AG09309 (cell line): ENCODE measurements at regions not wholly inside any gene's neighbourhood (a gene's known extent, or its start where the extent isn't known, plus 50 kb on each side); places are given as distances from the start of the nearest gene placed in this dataset.
"Not testable (repeated sequence)": the region's sequence is repeated elsewhere in the genome, so short reads cannot be mapped to it uniquely, and the experiment has no call there.

Experiments used
- DNase-seq: peaks from one replicate; pipeline ENCODE4 v3.0.0-alpha.2; 2010; ENCODE audit warnings: low read depth
- H3K4me3 ChIP-seq: 2 replicates; pipeline ENCODE4 v1.5.1; 2011; ENCODE audit warnings: mild to moderate bottlenecking, low read depth, low read length, moderate library complexity; ENCODE audit not compliant: control insufficient read depth
- TF ChIP-seq, protein P1 (sequence below): IDR thresholded peaks from 2 replicates; pipeline ENCODE4 v1.5.1; 2011; ENCODE audit warnings: mild to moderate bottlenecking, low read depth, low read length, inconsistent platforms; ENCODE audit not compliant: insufficient read depth, control insufficient read depth; ENCODE audit errors: missing control alignments

DNA sequence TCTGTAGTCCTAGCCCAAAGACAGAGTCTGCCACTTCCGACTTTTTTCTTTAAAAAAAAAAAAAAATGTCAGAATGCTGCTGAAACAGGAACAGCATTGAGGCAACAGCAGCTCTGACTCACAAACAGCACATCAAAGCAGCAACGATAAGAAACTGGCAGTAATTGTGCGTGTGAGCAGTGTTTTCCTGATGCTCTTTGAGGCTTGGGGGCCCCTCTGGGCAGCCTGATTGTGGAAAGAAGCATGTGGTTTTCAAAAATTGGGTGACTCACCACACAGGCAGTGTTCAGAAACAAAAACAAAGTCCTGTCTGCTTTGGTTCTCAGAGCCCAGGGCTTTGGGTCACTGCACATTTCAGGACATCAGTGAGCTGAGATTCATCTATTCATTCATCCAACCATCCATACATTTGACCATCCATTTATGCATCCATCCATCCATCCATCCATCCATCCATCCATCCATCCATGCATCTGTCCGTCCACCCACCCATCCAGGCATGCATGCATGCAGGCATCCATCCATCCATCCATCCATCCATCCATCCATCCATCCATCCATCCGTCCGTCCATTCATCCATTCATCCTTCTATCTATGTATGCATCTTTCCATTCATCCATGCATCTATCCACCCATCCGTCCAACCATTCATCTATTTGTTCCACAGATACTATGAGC is 308.4 kb downstream of the RPLP1 start:
- no peak overlapping the region for H3K4me3 ChIP-seq
- peak; percentile 95 for DNase-seq
- TF ChIP-seq, protein P1, sequence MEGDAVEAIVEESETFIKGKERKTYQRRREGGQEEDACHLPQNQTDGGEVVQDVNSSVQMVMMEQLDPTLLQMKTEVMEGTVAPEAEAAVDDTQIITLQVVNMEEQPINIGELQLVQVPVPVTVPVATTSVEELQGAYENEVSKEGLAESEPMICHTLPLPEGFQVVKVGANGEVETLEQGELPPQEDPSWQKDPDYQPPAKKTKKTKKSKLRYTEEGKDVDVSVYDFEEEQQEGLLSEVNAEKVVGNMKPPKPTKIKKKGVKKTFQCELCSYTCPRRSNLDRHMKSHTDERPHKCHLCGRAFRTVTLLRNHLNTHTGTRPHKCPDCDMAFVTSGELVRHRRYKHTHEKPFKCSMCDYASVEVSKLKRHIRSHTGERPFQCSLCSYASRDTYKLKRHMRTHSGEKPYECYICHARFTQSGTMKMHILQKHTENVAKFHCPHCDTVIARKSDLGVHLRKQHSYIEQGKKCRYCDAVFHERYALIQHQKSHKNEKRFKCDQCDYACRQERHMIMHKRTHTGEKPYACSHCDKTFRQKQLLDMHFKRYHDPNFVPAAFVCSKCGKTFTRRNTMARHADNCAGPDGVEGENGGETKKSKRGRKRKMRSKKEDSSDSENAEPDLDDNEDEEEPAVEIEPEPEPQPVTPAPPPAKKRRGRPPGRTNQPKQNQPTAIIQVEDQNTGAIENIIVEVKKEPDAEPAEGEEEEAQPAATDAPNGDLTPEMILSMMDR, result no peak

DNA sequence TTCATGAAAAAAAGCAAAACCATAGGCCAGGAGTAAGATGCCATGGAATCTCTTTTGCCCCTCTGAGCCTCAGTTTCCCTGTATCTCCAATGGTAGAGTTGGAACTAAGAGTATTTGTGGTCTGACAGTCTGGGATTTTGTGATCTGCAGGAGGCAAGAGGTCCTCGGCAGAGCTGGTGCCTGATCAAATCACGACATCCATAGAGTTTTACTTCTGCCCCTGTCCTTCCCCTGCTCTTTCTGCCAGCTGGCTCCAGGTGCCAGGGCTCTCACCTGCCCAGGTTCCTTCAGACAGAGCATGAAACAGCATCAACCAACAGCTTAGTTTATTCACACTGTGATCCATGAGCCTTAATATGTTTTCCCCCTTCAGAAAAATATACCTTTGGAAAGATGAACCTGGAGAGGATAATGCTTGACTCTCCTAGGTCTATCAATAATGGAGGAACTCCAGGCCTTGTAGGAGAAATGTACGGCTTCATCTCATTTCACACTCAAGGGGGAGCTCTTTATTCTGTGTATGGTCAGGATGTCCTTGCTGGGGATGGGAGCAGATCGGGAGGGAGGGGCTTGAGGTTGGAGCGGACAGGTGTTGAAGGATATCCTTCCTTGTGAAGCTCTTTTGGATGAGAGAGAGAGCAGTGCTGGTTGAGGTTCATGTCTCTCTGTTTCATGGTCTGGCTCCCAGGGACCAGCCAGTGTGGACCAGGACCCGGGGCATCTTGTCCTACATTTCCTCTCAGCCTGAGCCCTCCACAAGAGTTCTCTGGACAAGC is 309.9 kb downstream of the RPLP1 start:
- TF ChIP-seq, protein P1, result peak; percentile 8
- no peak overlapping the region for H3K4me3 ChIP-seq
- no peak for DNase-seq

DNA sequence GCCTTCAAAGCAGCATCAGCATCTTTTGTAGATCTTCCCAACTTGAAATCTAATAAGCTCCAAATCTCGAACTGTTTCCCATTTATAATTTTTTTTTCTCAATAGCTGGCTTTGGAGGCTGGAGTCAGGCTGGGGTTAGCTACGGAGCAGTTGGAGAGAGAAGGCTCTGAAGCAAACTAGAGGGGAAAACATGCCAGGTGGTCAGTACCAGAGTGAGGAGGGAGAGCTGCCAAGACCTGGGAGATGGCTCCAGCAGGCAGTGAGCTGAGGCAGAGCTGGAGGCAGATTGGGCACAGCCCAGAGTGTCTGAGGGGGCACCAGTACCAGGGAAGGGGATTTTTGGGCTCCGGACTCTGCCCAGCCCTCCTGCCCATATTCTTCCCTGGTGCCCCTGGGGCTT is 311.2 kb downstream of the RPLP1 start:
- DNase-seq, result no peak
- TF ChIP-seq, protein P1, result no peak
- H3K4me3 ChIP-seq, result no peak overlapping the region

DNA sequence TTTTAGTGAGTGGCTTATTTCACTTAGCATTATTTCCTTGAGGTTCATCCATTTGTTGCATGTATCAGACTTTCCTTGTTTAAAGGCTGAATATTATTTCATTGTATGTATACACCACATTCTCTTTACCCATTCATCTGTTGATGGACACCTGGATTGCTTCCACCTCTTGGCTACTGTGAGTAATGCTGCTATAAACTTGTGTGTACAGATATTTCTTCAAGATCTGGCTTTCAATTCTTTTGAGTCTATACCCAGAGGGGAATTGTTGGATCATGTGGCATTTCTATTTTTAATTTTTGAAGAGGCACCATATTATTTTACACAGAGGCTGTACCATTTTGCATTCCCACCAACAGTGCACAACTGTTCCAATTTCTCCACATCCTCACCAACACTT is 313.5 kb downstream of the RPLP1 start:
- H3K4me3 ChIP-seq, result no peak overlapping the region
- TF ChIP-seq, protein P1, result no peak
- no peak for DNase-seq

DNA sequence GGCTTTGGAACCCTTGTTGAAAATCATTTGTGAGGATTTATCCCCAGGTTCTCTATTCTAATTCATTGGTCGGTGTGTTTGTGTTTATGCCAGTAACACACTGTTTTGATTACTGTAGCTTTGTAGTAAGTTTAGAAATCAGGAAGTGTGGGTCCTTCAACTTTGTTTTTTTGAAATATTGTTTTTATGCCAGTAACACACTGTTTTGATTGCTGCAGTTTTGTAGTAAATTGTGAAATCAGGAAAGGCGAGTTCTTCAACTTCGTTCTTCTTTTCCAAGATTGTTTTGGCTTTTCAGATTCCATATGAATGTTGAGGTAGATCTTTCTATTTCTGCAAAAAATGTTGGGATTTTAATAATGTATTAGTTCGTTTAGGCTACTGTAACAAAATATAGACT is 314.6 kb downstream of the RPLP1 start:
- no peak for DNase-seq
- TF ChIP-seq, protein P1, result no peak
- H3K4me3 ChIP-seq, result no peak overlapping the region

DNA sequence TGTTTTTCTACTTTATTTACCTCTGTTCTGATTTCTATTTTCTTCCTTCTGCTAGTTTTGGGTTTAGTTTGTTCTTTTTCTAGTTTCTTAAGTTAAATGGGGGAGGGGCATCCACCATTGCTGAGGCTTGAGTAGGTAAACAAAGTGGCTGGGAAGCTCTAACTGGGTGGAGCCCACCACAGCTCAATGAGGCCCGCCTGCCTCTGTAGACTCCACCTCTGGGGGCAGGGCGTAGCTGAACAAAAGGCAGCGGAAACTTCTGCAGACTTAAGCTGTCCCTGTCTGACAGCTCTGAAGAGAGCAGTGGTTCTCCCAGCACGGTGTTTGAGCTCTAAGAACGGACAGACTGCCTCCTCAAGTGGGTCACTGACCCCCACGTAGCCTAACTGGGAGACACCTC is 316.7 kb downstream of the RPLP1 start:
- H3K4me3 ChIP-seq, DNase-seq: not testable (repeated sequence)

DNA sequence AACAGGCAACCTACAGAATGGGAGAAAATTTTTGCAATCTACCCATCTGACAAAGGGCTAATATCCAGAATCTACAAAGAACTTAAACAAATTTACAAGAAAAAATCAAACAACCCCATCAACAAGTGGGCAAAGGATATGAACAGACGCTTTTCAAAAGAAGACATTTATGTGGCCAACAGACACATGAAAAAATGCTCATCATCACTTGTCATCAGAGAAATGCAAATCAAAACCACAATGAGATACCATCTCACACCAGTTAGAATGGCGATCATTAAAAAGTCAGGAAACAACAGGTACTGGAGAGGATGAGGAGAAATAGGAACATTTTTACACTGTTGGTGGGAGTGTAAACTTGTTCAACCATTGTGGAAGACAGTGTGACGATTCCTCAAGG is 321.6 kb downstream of the RPLP1 start:
- not testable (repeated sequence) for DNase-seq, H3K4me3 ChIP-seq

DNA sequence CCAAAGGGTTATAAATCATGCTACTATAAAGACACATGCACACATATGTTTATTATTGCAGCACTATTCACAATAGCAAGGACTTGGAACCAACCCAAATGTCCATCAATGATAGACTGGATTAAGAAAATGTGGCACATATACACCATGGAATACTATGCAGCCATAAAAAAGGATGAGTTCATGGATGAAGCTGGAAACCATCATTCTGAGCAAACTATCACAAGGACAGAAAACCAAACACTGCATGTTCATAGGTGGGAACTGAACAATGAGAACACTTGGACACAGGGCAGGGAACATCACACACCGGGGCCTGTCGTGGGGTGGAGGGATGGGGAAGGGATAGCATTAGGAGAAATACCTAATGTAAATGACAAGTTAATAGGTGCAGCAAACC is 322.1 kb downstream of the RPLP1 start:
- DNase-seq, result not testable (repeated sequence)

More for the DNA sequence above, 322.1 kb downstream of the RPLP1 start:
- not testable (repeated sequence) for H3K4me3 ChIP-seq
